ENCODE measurements at regions not wholly inside any gene's neighbourhood (a gene's known extent, or its start where the extent isn't known, plus 50 kb on each side); places are given as distances from the start of the nearest gene placed in this dataset.
"Not testable (repeated sequence)": the region's sequence is repeated elsewhere in the genome, so short reads cannot be mapped to it uniquely, and the experiment has no call there.

- Mint-ChIP-seq H3K36me3 (ENCODE audit: unreplicated experiment) (no peaks in the 10 kb centered on the region), H3K4me1 (ENCODE audit: low read depth, unreplicated experiment) (no peaks in the 10 kb centered on the region), H3K4me3 (ENCODE audit: unreplicated experiment) (no peak overlapping the region), H3K9me3 (ENCODE audit: unreplicated experiment) (no peaks in the 10 kb centered on the region), H3K27me3 (ENCODE audit: unreplicated experiment) (no peaks in the 10 kb centered on the region), H3K27ac (ENCODE audit: unreplicated experiment) (no peak overlapping the region)
- TF ChIP-seq CTCF (IDR thresholded peaks at IDR 0.05; ENCODE audit: partially characterized antibody, unreplicated experiment) = no peak
- no peak for DNase-seq
Observed at GRCh38 chr11:29623144-29623722, 393.6 kb downstream of the KCNA4 start.

GRCh38 chr11:29616611-29617010 is 400.2 kb downstream of the KCNA4 start:
- Mint-ChIP-seq H3K36me3 (ENCODE audit: unreplicated experiment) (no peaks in the 10 kb centered on the region), H3K9me3 (ENCODE audit: unreplicated experiment) (no peaks in the 10 kb centered on the region), H3K27me3 (ENCODE audit: unreplicated experiment) (no peaks in the 10 kb centered on the region), H3K4me3 (ENCODE audit: unreplicated experiment) (no peak overlapping the region), H3K4me1 (ENCODE audit: low read depth, unreplicated experiment) (no peaks in the 10 kb centered on the region), H3K27ac (ENCODE audit: unreplicated experiment) (no peak overlapping the region)
- no peak for TF ChIP-seq CTCF (IDR thresholded peaks at IDR 0.05; ENCODE audit: partially characterized antibody, unreplicated experiment)
- DNase-seq = no peak

- DNase-seq = no peak
- Mint-ChIP-seq H3K4me3 (ENCODE audit: unreplicated experiment) (no peak overlapping the region), H3K27me3 (ENCODE audit: unreplicated experiment) (peaks cover 4% of the 10 kb centered on the region), H3K36me3 (ENCODE audit: unreplicated experiment) (no peaks in the 10 kb centered on the region), H3K9me3 (ENCODE audit: unreplicated experiment) (no peaks in the 10 kb centered on the region), H3K4me1 (ENCODE audit: low read depth, unreplicated experiment) (no peaks in the 10 kb centered on the region), H3K27ac (ENCODE audit: unreplicated experiment) (no peak overlapping the region)
- TF ChIP-seq CTCF (IDR thresholded peaks at IDR 0.05; ENCODE audit: partially characterized antibody, unreplicated experiment) = no peak
Observed at GRCh38 chr11:29612423-29612822, 404.4 kb downstream of the KCNA4 start.

- H3K36me3 Mint-ChIP-seq (ENCODE audit: unreplicated experiment) = no peaks in the 10 kb centered on the region
- no peaks in the 10 kb centered on the region for H3K9me3 Mint-ChIP-seq (ENCODE audit: unreplicated experiment)
- H3K27me3 Mint-ChIP-seq (ENCODE audit: unreplicated experiment) = peaks cover 4% of the 10 kb centered on the region
- no peak overlapping the region for H3K4me3 Mint-ChIP-seq (ENCODE audit: unreplicated experiment)
- no peaks in the 10 kb centered on the region for H3K4me1 Mint-ChIP-seq (ENCODE audit: low read depth, unreplicated experiment)
- H3K27ac Mint-ChIP-seq (ENCODE audit: unreplicated experiment) = no peak overlapping the region
- no peak for TF ChIP-seq CTCF (IDR thresholded peaks at IDR 0.05; ENCODE audit: partially characterized antibody, unreplicated experiment)
- DNase-seq = no peak
Observed at GRCh38 chr11:29606330-29607031, 410.3 kb downstream of the KCNA4 start.

- DNase-seq; H3K9me3 Mint-ChIP-seq (ENCODE audit: unreplicated experiment); H3K27me3 Mint-ChIP-seq (ENCODE audit: unreplicated experiment); H3K4me3 Mint-ChIP-seq (ENCODE audit: unreplicated experiment); H3K36me3 Mint-ChIP-seq (ENCODE audit: unreplicated experiment); H3K4me1 Mint-ChIP-seq (ENCODE audit: low read depth, unreplicated experiment); H3K27ac Mint-ChIP-seq (ENCODE audit: unreplicated experiment): not testable (repeated sequence)
Observed at GRCh38 chr11:29600151-29600575, 416.7 kb downstream of the KCNA4 start.

All from glutamatergic neuron (in vitro differentiated cells).